ENCODE measurements at regions not wholly inside any gene's neighbourhood (a gene's known extent, or its start where the extent isn't known, plus 50 kb on each side); places are given as distances from the start of the nearest gene placed in this dataset.
"Not testable (repeated sequence)": the region's sequence is repeated elsewhere in the genome, so short reads cannot be mapped to it uniquely, and the experiment has no call there.

DNA sequence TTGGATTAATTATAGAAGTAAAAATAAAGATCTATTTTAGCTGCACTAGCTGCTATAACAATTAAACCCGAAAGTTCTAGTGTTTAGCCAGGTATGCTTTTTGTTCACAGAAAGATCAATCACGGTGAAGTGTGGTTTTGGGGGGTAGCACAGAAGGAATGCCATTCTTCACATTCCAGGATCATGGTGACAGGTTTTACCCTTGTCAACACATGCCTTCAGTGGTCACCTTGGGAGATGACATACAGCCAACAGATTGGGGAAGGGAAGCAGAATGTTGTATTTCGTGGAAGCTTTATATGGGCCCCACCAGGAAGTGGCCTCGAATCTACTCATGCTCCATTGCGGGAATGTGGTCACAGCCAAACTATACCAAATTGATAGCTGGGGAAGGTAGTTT is 753.6 kb downstream of the RAPGEF2 start:
- no peak for DNase-seq

DNA sequence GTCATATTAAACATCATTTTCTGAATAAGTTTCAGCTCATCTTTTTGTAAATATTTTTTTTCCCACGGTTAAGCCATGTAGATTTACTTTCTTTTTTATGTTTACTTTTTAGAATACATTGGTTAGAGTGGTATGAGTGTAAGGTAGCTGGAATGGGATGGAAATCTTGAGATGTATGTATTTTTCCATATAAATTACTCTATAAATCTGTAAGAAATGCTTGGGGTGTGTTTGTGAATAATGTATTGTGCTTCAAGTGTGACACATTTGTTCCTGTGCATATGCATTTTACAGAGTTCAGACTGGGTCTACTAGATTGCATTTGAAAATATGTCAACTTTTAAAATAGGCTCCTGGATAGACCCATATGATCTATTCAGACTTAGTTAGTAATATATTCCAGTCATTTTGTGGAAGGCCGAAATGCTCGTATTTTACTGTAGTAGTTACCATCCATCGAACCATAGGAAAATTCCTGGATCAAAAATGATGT is 756.8 kb downstream of the RAPGEF2 start:
- DNase-seq: no peak

DNA sequence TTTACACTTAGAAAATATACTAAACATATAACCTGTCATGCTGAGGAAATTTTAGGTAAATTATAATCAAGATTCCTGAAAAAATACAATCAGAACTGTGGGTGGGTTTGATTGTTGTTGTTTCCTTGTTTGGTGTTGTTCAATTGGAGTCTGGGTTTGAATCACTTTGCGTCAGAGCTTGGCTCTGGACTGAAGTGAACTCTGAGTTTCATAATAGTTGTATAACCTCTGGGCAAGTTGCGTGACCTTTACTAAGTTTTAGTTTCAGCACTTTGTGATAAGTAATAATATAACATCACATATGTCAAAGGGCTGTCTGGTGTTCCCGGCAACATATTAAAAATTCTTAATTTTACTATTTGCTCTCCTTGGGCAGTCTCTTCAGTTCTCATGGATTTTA is 758.1 kb downstream of the RAPGEF2 start:
- no peak for DNase-seq

DNA sequence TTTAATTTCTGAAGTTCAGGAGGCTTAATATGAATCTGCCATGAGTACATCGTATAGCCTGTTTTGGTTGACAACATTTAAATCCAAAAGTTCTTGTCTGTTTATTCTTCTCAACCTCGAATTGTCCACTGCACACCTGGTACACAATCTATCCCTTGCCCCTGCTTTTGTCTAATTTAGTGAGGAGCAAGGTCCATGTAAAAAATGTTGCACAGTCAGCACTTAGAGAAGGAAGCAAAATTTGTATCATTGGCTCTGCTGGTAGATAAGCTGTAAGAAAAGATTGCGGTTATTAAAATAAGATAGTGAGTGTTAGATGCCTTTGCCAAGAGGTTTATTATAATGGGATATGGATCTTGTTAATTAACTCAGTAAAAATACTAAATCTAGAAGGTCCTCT is 761.5 kb downstream of the RAPGEF2 start:
- DNase-seq: no peak

DNA sequence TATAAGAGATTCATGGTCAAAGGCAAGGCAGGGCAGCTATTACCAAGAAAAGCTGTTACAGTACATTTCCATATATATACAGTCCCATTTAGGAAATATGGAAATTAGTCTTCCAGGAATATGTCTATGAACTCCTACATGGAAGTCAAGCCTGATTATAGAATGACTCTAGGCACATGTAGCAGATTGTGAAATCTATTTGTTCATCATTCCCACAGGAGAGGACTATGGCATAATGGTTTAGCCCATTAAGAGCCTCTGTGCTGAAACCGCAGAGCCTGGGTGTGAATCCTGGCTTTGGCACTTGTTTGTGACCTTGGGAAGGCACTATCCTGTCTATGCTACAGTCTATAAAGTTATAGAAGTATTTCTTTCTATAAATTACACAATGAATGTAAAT is 764.8 kb downstream of the RAPGEF2 start:
- no peak for DNase-seq

DNA sequence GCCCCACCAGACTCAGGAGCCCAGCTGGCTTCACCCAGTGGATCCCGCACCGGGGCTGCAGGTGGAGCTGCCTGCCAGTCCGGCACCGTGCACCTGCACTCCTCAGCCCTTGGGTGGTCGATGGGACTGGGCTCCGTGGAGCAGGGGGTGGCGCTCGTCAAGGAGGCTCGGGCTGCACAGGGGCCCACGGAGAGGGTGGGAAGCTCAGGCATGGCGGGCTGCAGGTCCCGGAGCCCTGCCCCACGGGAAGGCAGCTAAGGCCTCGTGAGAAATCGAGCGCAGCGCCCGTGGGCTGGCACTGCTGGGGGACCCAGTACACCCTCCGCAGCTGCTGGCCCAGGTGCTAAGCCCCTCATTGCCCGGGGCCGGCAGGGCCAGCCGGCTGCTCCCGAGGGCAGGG is 766.1 kb downstream of the RAPGEF2 start:
- not testable (repeated sequence) for DNase-seq

DNA sequence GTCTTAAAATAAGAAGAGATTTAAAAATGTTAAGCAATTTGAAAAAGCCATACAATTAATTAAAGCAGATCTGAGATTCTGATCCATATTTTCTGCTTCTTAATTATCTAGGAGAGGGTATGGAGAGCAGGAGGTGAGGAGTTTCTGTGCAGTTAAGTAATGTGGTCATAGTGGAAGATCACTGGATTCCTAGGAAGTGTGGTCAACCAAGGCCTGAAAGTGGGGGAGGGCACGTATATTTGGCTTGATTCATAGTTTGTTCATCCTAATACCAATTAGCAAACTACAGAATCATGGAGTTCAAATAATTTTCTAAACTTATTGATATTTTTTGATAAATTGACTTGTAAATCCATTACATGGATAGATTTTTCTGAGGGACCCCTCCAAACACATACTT is 768.3 kb downstream of the RAPGEF2 start:
- no peak for DNase-seq

DNA sequence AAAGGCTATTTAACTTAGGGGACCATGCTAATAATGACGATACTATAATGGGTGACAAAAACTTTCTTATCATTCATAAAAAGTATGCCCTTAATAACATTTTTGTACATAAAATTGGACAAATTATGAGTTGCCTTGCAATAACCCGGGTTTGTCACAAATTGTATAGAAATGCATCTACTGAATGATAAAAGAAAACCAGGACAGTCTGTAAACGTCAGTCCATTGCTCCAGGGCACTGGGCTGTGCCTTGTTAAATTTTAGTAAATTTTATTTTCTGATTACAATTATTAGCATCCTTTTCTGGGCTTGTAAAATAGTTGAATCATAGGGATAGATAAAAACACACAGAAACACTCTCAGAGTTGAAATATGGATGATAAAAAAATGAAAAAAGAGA is 778.3 kb downstream of the RAPGEF2 start:
- DNase-seq: no peak

DNA sequence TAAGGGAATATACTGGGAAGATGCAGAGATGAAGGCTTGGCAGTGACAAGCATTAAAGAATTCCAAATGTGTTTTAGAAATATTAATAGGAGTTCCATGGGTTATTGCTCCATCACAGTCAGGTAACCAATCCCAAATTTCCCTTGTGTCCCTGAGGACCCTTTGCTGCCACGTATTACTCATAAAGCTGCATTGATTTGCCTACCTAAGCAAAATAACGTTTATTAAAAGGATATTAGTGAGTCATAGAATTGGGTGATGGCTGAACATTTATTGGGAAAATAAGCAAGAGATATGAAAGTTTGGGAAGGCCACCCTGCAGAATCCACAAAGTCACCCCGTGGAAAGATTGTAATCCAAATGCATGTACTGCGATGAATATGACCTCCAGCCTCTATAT is 782.1 kb downstream of the RAPGEF2 start:
- DNase-seq: no peak

DNA sequence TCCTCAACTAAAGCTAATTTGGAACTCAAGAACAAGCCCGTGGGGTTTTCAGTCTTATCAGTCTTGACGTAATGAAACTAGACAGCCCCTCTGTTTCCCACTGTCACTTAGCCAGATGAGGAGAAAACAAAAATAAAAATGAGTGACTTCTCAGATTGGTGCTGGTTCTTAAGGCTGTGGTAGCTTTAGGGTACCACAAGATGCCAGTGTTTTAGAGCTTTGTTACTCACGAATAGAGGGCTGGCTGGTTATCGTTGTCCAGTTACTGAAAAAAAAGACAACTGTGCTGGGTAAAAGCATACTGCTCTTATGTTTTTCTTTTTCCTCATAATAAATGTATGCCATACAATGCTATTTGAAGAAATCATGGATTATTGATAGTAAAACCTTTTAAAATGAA is 796.7 kb downstream of the RAPGEF2 start:
- DNase-seq: no peak

DNA sequence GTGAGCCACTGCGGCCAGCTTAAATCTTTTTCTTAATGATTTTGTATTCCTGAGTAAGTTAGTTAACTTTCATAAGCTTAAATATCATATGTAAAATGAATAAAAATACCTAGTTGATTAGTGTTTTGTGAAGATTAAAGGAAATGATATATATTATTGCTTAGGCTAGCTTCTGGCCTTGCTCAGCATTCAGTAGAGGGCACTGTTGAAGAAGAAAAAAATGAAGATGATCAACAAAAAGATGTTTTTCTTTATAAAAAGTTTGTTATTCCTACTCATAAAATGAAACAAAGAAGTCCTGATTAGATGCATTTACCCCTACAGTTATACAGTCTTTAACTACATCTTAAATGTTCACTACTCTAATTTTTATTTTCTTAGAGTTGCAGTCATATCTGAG is 797.7 kb downstream of the RAPGEF2 start:
- no peak for DNase-seq

DNA sequence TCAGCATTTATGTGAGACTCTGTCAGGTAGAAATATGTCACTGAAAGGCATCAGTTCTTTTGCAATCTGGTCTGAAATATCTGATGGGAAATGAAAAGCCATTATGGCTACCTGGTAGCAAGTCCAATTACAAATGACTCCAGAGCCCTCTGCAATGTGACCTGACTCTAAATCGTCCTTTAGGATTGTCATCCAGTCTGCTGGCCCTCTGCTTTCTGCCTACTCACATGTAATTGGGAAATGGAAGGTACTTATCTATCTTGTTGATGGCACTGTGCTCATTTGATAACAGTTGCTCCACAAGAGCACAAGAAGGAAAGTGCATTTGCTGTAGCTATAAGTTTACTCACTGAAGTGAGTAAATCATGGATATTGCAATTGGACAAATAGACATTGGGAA is 799.8 kb downstream of the RAPGEF2 start:
- no peak for DNase-seq

DNA sequence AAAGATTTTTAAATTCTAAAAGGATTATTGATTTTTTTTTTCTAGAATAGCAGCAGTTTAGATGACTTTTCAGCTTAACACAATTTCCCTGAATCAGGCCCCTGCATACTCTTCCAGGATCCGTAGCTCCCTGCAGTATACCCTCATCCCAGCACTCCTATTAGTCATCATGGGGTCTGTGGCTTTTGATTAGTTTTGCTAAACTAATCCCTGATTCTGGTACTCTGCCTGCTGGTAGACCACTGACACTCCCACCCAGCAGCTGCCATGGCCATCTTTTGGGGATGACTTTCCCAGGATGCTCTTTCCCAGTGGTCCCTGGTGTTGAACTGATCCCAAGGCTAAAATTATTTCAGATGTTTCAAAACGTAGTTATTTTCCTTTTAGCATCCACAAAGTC is 802.0 kb downstream of the RAPGEF2 start:
- DNase-seq: no peak

DNA sequence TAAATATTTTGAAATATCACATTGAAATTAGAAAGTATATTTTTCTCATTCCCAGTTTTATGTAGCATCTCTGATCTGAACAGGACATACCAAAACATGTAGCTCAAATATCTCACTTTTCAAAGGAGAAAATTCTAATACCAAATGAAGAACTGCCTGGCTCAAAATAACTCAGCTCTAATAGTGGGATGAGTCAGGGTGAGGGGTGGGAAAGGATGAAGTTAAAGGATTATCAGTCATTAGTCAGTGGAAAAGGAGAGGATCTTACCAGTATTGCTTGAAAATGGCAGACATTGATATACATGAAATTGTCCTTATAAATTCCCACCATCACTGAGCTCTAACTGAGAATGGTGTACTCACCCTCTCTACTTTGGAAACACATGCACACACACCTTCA is 803.2 kb downstream of the RAPGEF2 start:
- no peak for DNase-seq

DNA sequence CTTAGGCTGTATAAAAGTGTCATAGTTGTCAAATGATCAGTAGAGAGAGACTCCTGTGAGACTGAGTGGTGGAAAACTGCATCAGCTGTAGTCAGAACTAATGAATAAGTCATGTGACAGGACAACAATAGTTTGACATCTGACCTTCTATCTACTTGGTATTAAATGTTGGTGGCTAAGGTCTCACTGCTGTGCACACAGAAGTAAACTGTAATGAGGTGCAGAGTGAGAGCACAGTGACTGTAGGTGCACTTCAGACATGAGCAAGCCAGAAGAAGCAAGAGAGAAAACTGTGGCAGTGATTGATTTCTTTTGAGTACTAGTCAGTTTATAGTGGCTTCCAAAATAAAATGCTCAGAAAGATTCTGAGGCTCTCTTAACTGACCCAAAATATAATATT is 803.6 kb downstream of the RAPGEF2 start:
- no peak for DNase-seq

DNA sequence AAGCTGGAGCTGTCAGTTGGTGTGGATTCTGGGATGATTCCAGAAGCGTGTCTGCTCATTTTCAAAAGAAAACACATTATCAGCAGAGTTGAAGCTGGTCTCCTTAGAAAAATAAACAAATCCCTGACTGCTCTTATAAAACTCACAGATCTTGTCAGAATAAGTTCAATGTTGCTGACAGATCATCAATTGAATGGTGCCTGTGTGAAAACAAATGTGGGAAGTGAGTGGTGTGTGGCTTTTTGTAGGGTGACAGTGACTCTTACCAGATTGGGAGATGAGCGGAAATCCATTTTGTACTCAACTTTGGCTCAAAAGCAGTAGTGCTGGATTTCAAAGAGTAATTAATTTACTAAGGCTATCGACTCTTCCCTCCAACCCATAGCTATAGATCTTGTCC is 807.8 kb downstream of the RAPGEF2 start:
- no peak for DNase-seq

DNA sequence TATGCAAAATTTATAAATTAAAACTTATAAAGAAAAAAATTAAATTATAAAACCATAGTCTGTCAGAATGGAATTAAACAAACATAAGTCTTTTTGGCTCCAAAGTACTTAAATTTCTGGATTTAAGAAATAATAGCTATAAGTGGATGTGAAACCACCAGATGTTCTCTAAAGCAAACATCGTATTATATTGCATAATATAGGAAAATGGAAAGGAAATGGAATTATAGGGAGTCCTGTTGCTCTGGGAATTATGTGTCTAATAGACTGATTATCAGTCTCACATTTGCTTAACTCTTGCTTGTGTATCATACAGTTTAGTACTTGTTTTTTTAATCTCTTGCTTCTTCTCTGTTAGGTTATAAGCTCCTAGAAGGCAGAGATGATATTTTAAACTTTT is 819.2 kb downstream of the RAPGEF2 start:
- no peak for DNase-seq

DNA sequence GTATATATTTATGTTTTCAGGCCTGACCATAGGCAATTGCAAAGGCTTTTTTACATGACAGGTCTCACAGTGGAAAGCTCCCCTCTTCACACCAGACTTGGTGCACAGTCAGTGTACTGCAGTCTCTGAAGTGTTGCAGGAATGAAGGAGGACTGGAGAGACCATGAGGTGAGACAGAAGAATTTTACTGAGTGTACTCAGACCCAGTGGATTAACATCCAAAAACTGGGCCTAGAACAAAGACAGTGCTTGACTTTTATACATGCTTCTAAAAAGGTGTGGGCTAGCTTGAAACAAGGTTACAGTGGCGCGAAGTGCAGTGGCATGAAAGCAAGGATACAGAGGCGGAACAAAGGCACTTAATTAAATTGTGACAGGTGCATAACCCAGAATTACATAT is 822.9 kb downstream of the RAPGEF2 start:
- no peak for DNase-seq

DNA sequence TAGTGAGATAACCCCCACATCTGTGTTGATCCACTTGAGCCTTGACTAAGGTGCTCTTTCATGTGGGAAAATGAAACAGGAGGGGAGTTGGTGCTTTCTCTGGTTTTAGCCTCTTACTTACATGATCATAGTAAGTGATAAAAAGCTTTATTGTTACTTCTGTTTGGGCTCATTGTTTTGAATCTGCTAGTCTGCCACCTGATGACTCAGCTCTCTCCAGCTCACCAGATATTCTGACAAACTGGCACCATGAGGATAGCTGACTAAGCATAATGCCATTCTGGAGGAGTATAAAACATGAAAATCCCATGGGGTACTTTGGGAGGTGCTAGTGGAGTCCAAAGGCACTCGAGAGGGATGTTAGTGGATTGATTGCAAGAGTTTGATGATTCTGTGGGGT is 824.0 kb downstream of the RAPGEF2 start:
- DNase-seq: no peak

DNA sequence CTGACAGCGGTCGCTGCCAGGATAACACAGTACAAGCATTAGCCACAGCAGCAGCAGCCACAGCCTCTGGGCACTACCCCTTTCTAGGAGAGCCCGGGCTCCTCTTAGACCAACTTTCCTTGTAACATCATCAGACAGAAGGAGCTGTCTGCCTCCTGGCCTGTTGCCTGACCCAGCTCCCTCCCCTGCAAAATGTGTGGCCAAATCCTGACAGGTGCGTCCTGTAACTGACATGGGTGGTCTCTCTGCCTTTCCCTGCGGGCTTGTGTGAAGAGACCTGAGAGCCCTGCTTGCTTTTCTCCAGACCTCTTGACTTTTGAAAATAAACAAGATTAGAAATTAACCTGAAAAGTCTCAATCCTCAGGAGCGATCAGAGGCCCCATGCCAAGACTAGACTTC is 824.9 kb downstream of the RAPGEF2 start:
- no peak for DNase-seq

DNA sequence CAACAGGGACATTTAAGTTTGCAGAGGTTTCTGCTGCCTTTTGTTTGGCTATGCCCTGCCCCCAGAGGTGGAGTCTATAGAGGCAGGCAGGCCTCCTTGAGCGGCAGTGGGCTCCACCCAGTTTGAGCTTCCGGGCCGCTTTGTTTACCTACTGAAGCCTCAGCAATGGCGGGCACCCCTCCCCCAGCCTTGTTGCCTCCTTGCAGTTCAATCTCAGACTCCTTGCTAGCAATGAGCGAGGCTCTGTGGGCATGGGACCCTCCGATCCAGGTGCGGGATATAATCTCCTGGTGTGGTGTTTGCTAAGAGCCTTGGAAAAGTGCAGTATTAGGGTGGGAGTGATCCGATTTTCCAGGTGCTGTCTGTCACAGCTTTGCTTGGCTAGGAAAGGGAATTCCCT is 831.7 kb downstream of the RAPGEF2 start:
- not testable (repeated sequence) for DNase-seq

DNA sequence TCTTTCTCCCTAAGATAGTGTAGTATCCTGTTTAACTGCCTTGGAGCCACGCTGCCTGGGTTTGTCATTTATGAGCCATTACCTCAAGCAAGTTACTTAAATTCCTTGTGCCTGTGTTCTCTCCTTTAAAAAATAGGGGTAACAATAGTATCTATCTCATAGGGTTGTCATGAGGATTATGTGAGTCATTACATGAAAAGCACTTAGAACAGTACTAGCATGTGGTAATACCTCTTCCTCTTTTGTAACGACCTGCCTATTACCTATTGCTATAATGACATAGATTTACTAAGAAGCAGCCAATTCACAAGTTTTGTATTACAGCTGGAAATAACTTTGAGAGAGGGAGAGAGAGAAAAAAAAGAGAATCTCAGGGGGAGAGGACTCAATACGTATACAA is 834.7 kb downstream of the RAPGEF2 start:
- no peak for DNase-seq

DNA sequence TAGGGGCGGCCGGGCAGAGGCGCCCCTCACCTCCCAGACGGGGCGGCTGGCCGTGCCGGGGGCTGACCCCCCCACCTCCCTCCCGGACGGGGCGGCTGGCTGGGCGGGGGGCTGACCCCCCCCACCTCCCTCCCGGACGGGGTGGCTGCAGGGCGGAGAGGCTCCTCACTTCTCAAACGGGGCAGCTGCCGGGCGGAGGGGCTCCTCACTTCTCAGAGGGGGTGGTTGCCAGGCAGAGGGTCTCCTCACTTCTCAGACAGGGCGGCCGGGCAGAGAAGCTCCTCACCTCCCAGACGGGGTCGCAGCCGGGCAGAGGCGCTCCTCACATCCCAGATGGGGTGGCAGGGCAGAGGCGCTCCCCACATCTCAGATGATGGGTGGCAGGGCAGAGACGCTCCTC is 836.8 kb downstream of the RAPGEF2 start:
- DNase-seq: not testable (repeated sequence)

DNA sequence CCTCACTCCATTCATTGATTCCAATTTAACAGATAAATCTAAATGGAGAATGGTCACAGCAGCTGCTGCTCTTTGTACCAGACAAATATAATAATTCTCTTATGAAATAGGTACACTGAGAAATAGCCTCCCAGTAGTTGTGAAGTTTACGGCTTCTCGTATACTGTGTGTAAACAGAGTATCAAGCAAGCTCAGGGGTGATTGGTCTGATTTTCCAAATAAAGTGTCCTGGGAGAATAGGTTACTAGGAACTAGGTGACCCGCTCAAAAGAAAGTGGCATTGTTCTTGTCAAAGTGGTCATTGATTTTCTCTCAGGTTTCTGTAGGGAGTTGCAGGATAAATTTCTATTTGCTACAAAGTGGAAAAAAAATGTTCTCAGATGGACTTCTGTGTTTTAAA is 838.2 kb downstream of the RAPGEF2 start:
- DNase-seq: no peak

DNA sequence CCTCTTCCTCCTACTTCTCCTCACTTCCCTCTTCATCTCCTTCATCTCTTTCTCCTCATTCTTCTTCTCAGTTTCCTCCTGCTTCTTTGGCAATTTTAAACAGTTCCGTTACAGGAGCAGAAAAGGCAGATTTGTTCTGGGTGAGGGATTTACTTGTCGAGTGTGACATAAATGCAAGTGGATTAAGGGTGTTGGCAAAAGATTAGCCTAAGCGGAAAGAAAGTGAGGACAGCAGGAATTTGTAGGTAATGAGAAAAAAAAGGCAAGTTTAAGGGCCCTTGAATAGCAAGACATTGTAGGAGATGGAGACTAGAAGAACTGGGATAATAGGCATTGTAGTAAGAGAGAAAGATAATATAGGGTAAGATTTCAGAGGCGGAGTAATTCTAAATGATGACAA is 841.6 kb downstream of the RAPGEF2 start:
- DNase-seq: no peak

DNA sequence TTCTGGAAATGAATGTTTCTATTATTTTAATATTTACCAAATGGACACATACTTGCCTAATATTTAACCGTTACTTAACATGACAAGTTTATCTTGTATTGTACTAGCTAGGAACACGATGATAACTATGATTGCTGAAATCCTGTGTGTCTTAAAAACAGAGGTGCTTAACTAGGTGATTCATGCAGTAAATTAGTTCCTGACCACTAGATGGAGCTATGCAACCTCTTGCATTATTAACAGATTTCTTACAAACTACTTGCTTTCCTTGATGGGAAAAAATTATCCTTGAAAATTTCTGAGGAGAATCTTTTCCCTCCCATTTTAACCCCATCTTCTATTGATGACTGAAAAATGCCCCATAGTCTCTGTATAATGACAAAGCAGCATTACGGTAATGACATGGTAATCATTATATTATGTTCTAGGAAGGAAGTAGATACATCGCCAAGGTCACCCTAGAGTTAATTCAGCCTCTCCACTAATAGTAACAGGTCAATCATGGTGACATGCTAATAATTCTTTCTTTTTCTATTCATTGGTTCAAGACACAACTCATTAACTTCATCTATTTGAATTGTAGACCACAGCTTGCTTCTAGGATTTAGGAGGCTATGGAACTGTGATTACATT is 844.2 kb downstream of the RAPGEF2 start:
- peak in 1 of 2 donors; percentile 8 for DNase-seq
